COLO829 (cell line): ENCODE measurements at regions not wholly inside any gene's neighbourhood (a gene's known extent, or its start where the extent isn't known, plus 50 kb on each side); places are given as distances from the start of the nearest gene placed in this dataset.

Experiments used
- DNase-seq: peaks from one replicate; pipeline ENCODE4 v3.0.0; 2012; ENCODE audit warnings: low spot score

- no peak for DNase-seq
Measured at GRCh38 chr19:30898353-30899103, 450.7 kb downstream of the TSHZ3 start.

DNA sequence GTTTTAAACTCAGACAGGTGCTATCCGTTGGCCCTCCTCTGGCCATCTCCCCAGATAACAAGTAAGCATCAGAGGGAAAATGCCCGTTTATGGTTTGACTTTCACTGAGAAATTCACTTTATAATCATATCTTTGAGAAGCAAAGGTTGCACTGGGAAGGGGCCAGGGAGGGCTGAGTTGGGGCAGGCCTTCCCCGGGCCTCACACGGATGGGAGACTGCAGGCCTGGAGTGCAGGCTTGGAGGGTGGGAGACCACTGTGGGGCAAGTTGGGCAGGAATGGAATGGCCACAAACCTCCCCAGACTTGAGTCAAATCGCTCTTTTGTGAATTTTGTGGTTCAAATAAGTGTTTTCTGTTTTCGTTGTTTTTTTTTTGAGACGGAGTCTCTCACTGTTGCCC, 451.7 kb downstream of the TSHZ3 start:
- DNase-seq = no peak

DNA sequence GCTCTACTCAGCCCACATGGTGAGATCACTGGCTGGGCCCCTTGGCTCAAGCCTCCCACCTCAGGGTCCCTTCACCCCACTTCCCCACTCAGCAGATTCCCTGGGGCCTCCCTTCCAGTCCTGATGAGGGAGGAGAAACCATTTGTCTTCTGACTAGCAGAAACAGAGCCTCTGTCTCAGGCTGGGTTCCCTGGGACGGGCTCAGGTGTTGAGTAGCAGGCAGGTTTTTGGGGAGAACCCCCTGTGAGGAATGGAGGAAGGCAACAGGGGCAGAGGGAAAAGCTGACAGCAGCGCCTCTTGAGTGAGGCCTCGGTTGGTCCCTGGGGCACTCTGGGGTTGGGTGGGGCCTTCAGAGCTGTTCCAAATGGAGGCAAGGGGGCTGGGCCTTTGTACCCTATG, 452.2 kb downstream of the TSHZ3 start:
- DNase-seq = no peak

DNA sequence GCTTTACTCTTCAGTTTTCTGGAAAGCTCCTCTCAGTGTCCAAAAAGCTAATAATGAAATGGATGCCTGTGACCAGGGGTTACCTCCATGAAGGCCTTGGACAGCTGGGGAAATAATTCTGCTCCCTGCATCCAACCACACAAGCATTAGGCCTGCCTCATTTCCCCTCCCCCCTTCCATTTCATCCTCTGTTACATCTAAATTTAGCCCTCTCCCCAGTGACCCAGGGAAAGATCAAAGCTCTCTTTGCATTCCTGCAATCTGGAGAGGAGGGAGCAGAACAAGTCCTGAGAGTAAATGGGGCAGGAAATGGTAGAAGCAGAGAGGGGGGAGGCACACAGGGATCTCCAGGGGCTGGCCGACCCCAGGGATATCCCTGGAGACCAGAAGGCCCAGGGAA, 452.7 kb downstream of the TSHZ3 start:
- no peak for DNase-seq

DNA sequence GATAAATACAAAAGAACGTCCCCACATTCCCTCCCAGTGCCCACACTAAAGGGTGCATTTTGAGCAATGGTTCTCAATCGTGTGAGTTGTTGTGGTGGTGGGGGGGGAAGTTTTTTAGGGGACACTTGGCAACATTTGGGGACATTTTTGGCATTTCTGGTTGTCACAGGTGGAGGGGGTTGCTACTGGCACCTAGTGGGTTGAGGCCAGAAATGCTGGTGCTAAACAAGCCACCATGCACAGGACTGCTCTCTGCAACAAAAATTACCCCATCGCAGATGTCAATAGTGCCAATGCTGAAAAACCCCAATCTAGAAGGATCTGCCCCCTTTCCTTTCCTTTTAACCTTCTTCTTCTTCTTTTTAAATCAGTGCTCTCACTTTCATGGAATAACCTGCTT, 453.3 kb downstream of the TSHZ3 start:
- DNase-seq = no peak

- no peak for DNase-seq
Measured at GRCh38 chr19:30891051-30891450, 458.2 kb downstream of the TSHZ3 start.

DNA sequence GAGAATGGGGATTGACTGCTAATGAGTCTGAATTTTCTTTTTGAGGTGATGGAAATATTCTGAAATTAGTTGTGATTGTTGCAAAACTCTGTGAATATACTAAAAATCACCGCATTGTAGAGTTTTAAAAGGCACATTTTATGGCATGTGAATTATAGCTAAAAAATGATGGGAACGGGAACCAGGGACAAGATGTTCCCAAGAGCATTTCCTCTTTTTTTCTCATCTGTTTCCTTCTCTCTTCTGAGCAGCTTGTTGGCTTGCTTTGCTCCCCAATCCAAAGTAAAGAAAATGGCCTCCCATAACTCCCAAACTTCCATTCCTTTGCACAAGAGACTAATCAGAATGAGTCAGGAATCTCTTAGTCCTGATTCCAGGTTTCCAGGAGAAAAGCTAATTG, 459.2 kb downstream of the TSHZ3 start:
- no peak for DNase-seq

- DNase-seq = no peak
Measured at GRCh38 chr19:30888937-30889336, 460.3 kb downstream of the TSHZ3 start.

DNA sequence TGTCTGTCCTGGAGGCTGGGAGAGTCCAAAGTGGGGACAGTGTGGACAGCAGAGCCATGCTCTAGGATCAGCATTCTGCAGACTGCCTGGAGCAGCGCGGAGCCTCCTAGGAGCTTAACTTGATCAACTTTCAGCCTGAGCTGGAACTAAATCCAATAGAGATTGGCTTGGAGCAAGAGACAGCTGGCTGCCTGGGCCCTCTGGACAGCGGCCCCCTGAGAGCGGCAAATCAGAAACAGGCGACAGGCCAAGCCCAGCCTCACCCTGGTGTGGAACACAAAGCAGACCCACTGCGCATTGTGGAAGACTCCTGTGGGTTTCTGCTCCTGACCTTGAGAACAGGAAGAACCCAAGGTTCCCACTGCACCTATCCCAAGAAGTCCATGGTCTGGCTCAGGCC, 462.2 kb downstream of the TSHZ3 start:
- no peak for DNase-seq

- no peak for DNase-seq
Measured at GRCh38 chr19:30886222-30886621, 463.0 kb downstream of the TSHZ3 start.

DNA sequence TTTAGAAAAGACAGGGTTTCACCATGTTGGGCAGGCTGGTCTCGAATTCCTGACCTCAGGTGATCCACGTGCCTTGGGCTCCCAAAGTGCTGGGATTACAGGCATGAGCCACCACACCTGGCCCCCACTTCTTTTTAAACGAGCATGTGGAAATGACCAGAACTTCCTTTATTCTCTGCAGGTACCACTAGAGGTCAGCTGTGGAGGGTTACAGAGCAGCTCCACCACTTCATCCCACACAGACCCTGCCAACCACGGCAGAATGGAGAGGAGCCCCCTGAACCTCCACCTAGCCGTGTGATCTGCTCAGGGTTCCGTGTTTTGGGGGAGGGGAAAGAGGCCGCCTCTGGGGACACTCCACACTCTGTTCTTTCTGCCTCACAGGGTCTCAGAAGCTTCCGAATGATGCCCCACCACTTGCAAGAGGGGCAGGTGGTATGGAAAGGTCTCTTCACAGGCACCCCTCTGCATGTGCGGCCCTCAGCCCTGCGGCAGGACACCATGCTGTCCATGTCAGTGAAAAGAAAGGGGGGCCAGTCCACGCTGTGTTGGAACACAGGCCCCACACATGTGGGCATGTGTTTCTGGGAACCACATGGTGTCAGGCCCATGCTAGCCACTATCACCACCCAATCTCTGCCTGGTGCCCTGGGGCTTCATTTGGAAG, 465.0 kb downstream of the TSHZ3 start:
- DNase-seq = no peak

- DNase-seq = no peak
Measured at GRCh38 chr19:30883071-30883470, 466.2 kb downstream of the TSHZ3 start.

GRCh38 chr19:30882411-30883005, 466.7 kb downstream of the TSHZ3 start:
- no peak for DNase-seq

- no peak for DNase-seq
Measured at GRCh38 chr19:30881930-30882329, 467.3 kb downstream of the TSHZ3 start.

DNA sequence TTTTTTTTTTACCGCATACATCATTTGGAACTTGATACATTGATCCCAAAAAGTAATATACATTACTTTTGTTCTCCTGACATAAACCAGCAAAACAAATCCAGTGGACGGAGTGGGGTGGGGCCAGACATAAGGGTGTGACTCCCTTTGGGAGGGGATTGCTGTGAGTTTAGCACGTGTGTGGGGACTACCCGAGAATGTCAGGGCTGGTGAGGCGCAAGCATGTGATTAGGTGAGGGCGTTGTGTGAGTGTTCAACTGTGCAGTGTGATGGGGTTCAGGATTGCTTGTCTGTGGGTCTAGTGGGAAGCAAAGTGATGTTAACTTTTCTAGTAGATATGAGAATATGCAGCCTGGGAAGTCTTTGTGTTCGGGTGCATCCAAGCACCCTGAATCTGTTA, 468.0 kb downstream of the TSHZ3 start:
- DNase-seq = no peak

GRCh38 chr19:30880551-30880950, 468.7 kb downstream of the TSHZ3 start:
- DNase-seq = no peak

GRCh38 chr19:30880151-30880550, 469.1 kb downstream of the TSHZ3 start:
- DNase-seq = no peak

GRCh38 chr19:30879736-30880135, 469.5 kb downstream of the TSHZ3 start:
- DNase-seq = no peak

- no peak for DNase-seq
Measured at GRCh38 chr19:30879225-30879624, 470.0 kb downstream of the TSHZ3 start.

DNA sequence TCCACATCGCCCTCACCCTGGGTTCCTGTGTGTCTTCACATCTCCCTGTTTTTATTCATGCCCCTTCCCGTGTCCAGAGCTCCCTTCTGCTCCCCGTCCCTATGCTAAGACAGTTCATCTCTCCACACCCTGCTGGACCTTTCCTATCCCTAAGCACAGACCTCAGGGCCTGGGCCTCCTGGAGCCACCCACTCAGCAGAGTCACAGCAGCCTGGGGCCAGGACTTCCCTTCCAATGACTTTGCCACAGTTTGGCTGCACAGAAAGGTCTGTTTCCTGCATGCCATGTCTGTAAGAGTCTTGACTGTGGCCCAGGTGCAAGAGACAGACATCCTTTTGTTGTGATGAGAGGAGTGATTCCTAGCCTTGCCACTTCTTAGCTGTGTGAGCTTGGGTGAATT, 470.7 kb downstream of the TSHZ3 start:
- DNase-seq = no peak

- DNase-seq = no peak
Measured at GRCh38 chr19:30877661-30878113, 471.5 kb downstream of the TSHZ3 start.

- no peak for DNase-seq
Measured at GRCh38 chr19:30873691-30874090, 475.5 kb downstream of the TSHZ3 start.

- DNase-seq = no peak
Measured at GRCh38 chr19:30873003-30873402, 476.2 kb downstream of the TSHZ3 start.
